SHP77 (cell line): ENCODE measurements at regions not wholly inside any gene's neighbourhood (a gene's known extent, or its start where the extent isn't known, plus 50 kb on each side); places are given as distances from the start of the nearest gene placed in this dataset.

ENCODE experiments used
- DNase-seq, 2 experiments: peaks; one replicate each; lab custom pipeline; 2025; lab: John Stamatoyannopoulos, UW

GRCh38 chr11:134764367-134764766, 352.3 kb upstream of the B3GAT1 start:
- no peak for DNase-seq

GRCh38 chr11:134763030-134763388, 351.0 kb upstream of the B3GAT1 start:
- DNase-seq, result no peak

DNA sequence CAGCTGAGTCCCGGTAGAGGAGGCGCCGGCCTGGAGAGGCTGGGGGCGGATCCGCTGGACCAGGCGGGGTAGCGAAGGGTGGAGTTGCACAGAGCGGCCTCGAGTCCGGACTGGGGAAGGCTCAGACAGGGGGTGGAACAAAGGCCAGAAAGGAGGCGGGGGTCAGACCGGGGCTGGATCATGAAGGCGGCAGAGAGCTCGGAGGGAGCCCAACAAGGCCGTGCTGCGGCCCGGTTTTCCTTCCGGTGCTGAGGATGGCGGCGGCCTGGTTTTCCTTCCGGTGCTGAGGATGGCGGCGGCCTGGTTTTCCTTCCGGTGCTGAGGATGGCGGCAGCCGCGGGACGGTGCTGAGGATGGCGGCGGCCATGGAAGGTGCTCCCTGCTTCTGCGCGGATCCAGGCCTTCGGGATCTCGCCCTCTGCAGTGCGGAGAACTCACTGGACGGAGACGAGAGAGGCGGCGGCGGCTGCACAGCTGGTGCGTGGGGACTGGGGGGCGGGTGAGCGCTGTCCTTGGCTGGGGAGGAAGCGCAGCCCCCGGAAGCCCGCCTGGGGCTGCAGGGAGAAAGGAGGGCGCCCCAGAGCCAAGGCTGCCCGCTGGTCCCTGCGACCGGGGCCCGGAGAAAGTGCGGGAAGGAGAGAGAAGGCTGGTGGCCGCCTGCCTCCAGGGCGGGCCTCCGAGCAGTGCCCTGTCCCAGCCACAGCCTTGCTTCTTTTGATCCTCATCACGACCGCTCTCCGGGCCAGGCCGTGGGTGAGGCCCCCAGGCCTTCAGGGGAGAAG, 350.4 kb upstream of the B3GAT1 start:
- no peak for DNase-seq

DNA sequence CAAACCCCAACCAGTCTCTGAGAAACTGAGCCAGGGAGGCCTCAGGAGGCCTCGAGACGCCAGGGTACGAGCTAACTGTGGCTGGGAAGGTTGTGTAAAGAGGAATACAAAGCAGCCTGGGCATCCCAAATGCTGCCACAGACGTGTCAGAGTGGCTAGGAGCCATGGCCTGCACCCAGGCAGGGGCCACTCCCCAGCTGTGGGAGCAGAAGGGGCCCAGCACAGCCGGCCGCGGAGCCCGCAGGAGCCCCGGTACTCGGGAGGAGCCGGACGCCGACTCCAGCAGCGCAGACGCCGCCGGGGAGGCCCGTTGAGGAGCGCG, 349.8 kb upstream of the B3GAT1 start:
- no peak for DNase-seq

DNA sequence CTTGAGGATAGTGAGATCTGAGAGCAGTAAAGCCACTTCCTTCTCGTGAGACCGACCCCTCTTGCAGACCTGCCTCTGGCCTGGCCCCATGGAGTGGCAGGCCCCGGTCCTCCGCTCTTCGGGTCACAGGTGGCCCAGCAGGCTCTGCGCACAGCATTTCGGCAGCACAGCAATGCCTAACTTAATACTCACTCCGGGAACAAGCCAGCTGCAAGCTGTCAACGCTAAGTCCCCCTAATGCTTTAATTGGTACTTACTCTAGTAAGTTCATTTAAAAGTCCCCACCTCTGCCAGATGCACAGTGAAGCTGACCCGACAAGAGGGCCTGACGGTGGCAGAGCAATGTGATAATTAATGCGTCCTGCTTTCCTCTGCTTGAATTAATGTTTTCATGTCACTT, 349.3 kb upstream of the B3GAT1 start:
- no peak for DNase-seq

DNA sequence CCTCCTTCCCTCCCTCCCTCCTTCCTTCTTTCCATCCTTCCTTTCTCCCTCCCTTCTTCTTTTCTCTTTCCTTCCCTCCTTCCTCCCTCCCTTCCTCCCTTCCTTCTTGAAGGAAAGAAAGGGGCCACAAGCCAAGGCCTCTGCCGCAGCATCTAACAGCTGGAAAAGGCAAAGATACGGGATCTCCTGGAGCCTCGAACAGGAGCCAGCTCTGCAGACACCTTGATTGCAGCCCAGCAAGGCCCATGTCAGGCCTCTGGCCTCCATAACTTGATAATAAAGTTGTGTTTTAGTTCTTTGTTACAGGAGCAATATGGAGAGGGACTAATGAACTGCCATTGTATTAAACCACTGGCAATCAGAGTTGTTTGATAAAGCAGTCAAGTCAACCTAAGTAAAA, 348.9 kb upstream of the B3GAT1 start:
- no peak for DNase-seq

DNA sequence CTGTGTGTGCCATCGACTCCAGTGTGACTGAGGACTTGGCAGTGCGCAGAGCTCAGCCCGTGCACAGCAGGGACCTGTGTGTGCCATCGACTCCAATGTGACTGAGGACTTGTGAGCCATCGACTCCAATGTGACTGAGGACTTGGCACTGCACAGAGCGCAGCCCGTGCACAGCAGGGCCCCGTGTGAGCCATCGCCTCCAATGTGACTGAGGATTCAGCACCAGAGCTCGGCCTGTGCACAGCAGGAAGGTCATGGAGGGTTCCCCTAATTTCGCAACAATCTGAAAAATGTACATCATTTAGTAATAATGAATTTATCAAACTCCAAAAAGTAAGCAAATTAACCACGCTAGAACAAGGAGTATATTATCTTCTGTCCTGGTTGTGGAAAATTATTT, 348.3 kb upstream of the B3GAT1 start:
- no peak for DNase-seq

- no peak for DNase-seq
Measured at GRCh38 chr11:134759855-134760254, 347.8 kb upstream of the B3GAT1 start.

DNA sequence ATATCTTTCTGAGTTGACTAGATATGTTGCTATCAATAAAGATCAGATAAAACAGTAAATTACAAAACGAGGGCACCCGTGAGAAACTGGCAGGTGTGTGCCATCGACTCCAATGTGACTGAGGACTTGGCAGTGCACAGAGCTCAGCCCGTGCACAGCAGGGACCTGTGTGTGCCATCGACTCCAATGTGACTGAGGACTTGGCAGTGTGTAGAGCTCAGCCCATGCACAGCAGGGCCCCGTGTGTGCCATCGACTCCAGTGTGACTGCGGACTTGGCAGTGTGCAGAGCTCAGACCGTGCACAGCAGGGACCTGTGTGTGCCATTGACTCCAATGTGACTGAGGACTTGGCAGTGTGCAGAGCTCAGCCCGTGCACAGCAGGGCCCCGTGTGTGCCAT, 347.2 kb upstream of the B3GAT1 start:
- DNase-seq, result no peak

DNA sequence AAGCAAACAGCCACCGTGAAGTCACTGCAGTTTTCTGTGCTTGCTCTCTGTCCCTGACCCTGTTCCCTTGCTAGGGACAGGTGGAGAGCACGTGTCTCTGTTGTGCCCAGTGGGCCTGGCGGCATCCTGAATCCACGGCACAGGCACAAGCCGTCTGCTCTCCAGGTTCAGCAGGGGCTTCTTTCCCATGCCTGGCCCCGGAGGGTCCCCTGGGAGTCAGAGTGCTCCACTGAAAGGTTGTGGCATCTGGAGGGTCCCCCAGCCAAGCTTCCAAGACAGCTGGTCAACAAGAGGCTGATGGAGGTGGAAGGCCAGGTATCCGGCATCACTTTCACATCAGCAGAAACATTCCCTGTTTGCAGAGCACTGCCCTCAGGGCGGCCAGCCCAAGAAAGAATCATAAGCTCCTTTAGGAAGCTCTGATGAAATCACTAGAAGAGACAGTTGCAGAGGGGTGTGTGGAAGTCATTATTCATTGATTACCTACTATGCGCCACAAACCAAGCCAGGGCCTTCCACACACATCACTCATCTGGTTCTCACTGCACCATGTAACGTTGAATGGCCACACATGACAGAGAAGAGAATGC, 346.4 kb upstream of the B3GAT1 start:
- no peak for DNase-seq

GRCh38 chr11:134757633-134758032, 345.6 kb upstream of the B3GAT1 start:
- DNase-seq, result no peak

DNA sequence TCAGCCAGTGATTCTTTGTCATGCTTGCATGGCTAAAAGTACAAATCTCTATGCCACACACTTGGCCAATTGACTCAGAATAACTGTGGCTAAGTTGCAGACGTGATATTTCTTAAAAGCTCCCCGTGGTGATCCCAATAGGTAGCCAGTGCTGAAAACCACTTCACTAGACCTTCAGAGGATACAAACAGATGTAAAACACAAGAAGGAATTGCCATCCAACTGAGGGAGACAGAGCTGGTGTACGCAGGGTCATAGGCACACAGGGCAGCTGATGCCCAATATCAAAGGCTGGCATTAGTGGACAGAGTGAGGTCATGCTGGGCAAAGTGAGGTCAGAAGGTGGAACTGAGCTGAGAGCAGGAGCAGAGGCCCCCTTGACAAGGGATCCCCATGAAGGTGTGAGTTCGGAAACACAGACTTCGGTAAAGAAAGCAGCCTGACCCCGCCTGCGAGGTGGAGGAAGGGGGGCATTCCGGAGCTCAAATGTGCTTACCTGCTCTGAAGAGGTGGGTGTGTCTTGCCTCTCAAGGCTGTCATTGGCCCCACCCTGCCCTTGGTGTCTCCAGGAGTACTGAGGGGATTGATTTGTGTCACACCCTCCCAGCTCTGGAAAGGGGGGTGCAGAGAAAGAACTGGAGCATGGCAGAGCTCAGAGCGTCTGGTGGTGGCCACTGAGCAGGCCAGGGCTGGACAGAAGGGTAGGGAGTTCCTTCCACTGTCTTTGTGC, 344.9 kb upstream of the B3GAT1 start:
- DNase-seq, result no peak

GRCh38 chr11:134755535-134755934, 343.5 kb upstream of the B3GAT1 start:
- no peak for DNase-seq

GRCh38 chr11:134754521-134755198, 342.6 kb upstream of the B3GAT1 start:
- DNase-seq, result no peak

- DNase-seq, result no peak
Measured at GRCh38 chr11:134753771-134754520, 341.9 kb upstream of the B3GAT1 start.

- no peak for DNase-seq
Measured at GRCh38 chr11:134752964-134753770, 341.1 kb upstream of the B3GAT1 start.

GRCh38 chr11:134752526-134752925, 340.5 kb upstream of the B3GAT1 start:
- DNase-seq, result no peak

DNA sequence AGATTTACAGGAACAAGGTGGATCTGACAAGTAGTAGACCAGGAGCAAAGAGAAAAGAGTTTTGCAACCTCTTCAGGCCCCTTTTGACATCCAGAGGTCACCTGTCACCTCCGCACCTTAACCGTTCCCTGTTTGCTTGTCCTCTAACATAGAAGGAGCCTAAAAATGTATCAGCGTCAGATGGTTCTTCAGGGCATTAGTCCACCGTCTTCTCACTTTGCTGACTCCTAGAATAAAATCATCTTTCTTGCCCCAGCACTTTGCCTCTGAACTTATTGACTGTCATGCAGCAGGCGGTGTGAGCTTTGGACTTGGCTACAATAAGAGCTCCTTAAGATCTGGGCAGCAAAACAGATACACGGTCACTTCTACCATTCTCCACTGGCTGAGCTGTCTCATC, 339.7 kb upstream of the B3GAT1 start:
- DNase-seq, result no peak

- no peak for DNase-seq
Measured at GRCh38 chr11:134751031-134751585, 339.1 kb upstream of the B3GAT1 start.

- no peak for DNase-seq
Measured at GRCh38 chr11:134750619-134751018, 338.6 kb upstream of the B3GAT1 start.
